Keratinocyte (primary cell): ENCODE measurements at regions not wholly inside any gene's neighbourhood (a gene's known extent, or its start where the extent isn't known, plus 50 kb on each side); places are given as distances from the start of the nearest gene placed in this dataset.
"Not testable (repeated sequence)": the region's sequence is repeated elsewhere in the genome, so short reads cannot be mapped to it uniquely, and the experiment has no call there.

Experiments
- DNase-seq: peaks from one replicate; pipeline ENCODE4 v3.0.0-alpha.2; 2011; ENCODE audit warnings: low read depth, missing footprints, low spot score
- FAIRE-seq: peaks from 2 replicates; lab custom pipeline; 2011; peaks lifted over from hg19 to GRCh38; lab: Jason Lieb, UNC
- H2AFZ ChIP-seq: 2 replicates; pipeline ENCODE4 v1.6.0; 2012; ENCODE audit warnings: low read length, control low read depth, inconsistent platforms; ENCODE audit not compliant: control insufficient read depth
- H3K27ac ChIP-seq: 2 replicates; pipeline ENCODE4 v1.5.1; 2011; ENCODE audit warnings: low read length; ENCODE audit not compliant: control insufficient read depth, insufficient read depth
- H3K27me3 ChIP-seq: 3 replicates; pipeline ENCODE4 v1.6.0; 2011; ENCODE audit warnings: low read length; ENCODE audit not compliant: control insufficient read depth, insufficient read depth; ENCODE audit errors: extremely low read depth
- H3K36me3 ChIP-seq, 2 experiments: 2 replicates in 1 of 2; 3 replicates in 1 of 2; pipeline ENCODE4 v1.5.1; 2011; ENCODE audit warnings: low read length in 2 of 2, mild to moderate bottlenecking in 1 of 2; ENCODE audit not compliant: control insufficient read depth in 2 of 2, insufficient read depth in 2 of 2; ENCODE audit errors: extremely low read depth in 1 of 2
- H3K4me1 ChIP-seq: 3 replicates; pipeline ENCODE4 v1.5.1; 2011; ENCODE audit warnings: low read length; ENCODE audit not compliant: control insufficient read depth, insufficient read depth; ENCODE audit errors: extremely low read depth
- H3K4me2 ChIP-seq: 3 replicates; pipeline ENCODE4 v1.6.0; 2011; ENCODE audit warnings: low read depth, low read length; ENCODE audit not compliant: control insufficient read depth, insufficient read depth; ENCODE audit errors: extremely low read depth
- H3K4me3 ChIP-seq, 3 experiments: fragments of 200-600 bp in 1 of 3; sonication (generic) in 1 of 3; 2 replicates in 2 of 3; 3 replicates in 1 of 3; pipeline ENCODE4 v1.5.1; 2011 to 2016; ENCODE audit warnings: low read length in 3 of 3, mild to moderate bottlenecking in 3 of 3, control low read depth in 2 of 3, inconsistent platforms in 1 of 3, low read depth in 1 of 3, mixed read lengths in 1 of 3, mixed run types in 1 of 3, moderate library complexity in 1 of 3; ENCODE audit not compliant: control insufficient read depth in 2 of 3, insufficient read depth in 2 of 3; ENCODE audit errors: extremely low read depth in 1 of 3
- H3K79me2 ChIP-seq: 2 replicates; pipeline ENCODE4 v1.6.0; 2012; ENCODE audit warnings: low read length; ENCODE audit not compliant: control insufficient read depth, insufficient read depth
- H3K9ac ChIP-seq: 3 replicates; pipeline ENCODE4 v1.6.0; 2011; ENCODE audit warnings: low read length; ENCODE audit not compliant: control insufficient read depth, insufficient read depth; ENCODE audit errors: extremely low read depth
- H3K9me1 ChIP-seq: 3 replicates; pipeline ENCODE4 v1.6.0; 2011; ENCODE audit warnings: low read length; ENCODE audit not compliant: control insufficient read depth, insufficient read depth; ENCODE audit errors: extremely low read depth
- H3K9me3 ChIP-seq: 2 replicates; pipeline ENCODE4 v1.5.1; 2012; ENCODE audit warnings: low read depth, low read length; ENCODE audit not compliant: control insufficient read depth
- H4K20me1 ChIP-seq: 3 replicates; pipeline ENCODE4 v1.6.0; 2011; ENCODE audit warnings: low read length; ENCODE audit not compliant: control insufficient read depth, insufficient read depth; ENCODE audit errors: extremely low read depth
- CTCF ChIP-seq, 3 experiments: IDR thresholded peaks in 1 of 3; conservative IDR thresholded peaks in 1 of 3; optimal IDR thresholded peaks in 1 of 3; 2 replicates in 2 of 3; 3 replicates in 1 of 3; pipeline versions ENCODE3 to v1.5.1; 2011; ENCODE audit warnings: low read length in 3 of 3, mild to moderate bottlenecking in 3 of 3, moderate library complexity in 2 of 3, control low read depth in 1 of 3, inconsistent platforms in 1 of 3; ENCODE audit not compliant: insufficient read depth in 2 of 3; ENCODE audit errors: extremely low read depth in 1 of 3
- EZH2 ChIP-seq: IDR thresholded peaks from one replicate; pipeline ENCODE4 v1.6.1; 2012; ENCODE audit warnings: inconsistent platforms, mild to moderate bottlenecking, low read length, moderate library complexity
- dilution Hi-C: fragments of 300-500 bp; cut with MboI; formaldehyde crosslinking; loops from one replicate; pipeline ENCODE4 v1.7.0; 2020; ENCODE audit warnings: low sequenced_read_pairs; ENCODE audit not compliant: extremely low pct_ligation_motif_present

GRCh38 chr1:99507906-99508732 lies 137.8 kb upstream of the PALMD start:
- FAIRE-seq (no peak), DNase-seq (no peak)
- no peak overlapping the region for H3K4me2 ChIP-seq
- H3K9me3 ChIP-seq = no peaks in the 10 kb centered on the region
- H4K20me1 ChIP-seq = no peaks in the 10 kb centered on the region
- H3K27me3 ChIP-seq = no peaks in the 10 kb centered on the region
- H2AFZ ChIP-seq = no peak overlapping the region
- H3K4me3 ChIP-seq = no peak overlapping the region
- H3K9ac ChIP-seq = no peak overlapping the region
- no peaks in the 10 kb centered on the region for H3K9me1 ChIP-seq
- no peak overlapping the region for H3K27ac ChIP-seq
- dilution Hi-C loops = no loop called here
- TF ChIP-seq CTCF (optimal IDR thresholded peaks at IDR 0.05 in 1 of 3, IDR thresholded peaks at IDR 0.05 in 1 of 3, conservative IDR thresholded peaks at IDR 0.05 in 1 of 3; ENCODE audit: extremely low read depth in 1 of 3, insufficient read depth in 2 of 3, low read length in 3 of 3) (no peak), EZH2 (no peak)
- no peaks in the 10 kb centered on the region for H3K36me3 ChIP-seq
- H3K4me1 ChIP-seq = peaks cover 3% of the 10 kb centered on the region
- H3K79me2 ChIP-seq = no peaks in the 10 kb centered on the region

DNA sequence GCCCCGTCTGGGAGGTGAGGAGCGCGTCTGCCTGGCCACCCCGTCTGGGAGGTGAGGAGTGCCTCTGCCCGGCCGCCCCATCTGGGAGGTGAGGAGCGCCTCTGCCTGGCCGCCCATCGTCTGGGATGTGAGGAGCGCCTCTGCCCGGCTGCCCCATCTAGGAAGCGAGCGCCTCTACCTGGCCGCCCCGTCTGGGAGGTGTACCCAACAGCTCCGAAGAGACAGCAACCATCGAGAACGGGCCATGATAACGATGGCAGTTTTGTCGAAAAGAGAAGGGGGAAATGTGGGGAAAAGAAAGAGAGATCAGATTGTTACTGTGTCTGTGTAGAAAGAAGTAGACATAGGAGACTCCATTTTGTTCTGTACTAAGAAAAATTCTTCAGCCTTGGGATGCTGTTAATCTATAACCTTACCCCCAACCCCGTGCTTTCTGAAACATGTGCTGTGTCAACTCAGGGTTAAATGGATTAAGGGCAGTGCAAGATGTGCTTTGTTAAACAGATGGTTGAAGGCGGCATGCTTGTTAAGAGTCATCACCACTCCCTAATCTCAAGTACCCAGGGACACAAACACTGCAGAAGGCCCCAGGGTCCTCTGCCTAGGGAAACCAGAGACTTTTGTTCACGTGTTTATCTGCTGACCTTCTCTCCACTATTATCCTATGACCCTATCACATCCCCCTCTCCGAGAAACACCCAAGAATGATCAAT lies 137.0 kb upstream of the PALMD start:
- H4K20me1 ChIP-seq, H3K4me1 ChIP-seq, H3K79me2 ChIP-seq, H2AFZ ChIP-seq, H3K4me3 ChIP-seq, H3K9ac ChIP-seq, H3K36me3 ChIP-seq, H3K4me2 ChIP-seq, dilution Hi-C loops, H3K9me3 ChIP-seq, H3K9me1 ChIP-seq, H3K27me3 ChIP-seq, H3K27ac ChIP-seq, DNase-seq, FAIRE-seq: not testable (repeated sequence)

- H3K9me3 ChIP-seq = not testable (repeated sequence)
Observed at GRCh38 chr1:99514823-99515552, 130.9 kb upstream of the PALMD start.

More at GRCh38 chr1:99514823-99515552, 130.9 kb upstream of the PALMD start:
- DNase-seq, H3K27me3 ChIP-seq, H2AFZ ChIP-seq, H3K27ac ChIP-seq, H3K9ac ChIP-seq, H3K4me3 ChIP-seq, H3K79me2 ChIP-seq, dilution Hi-C loops, H3K9me1 ChIP-seq, FAIRE-seq, H3K36me3 ChIP-seq, H3K4me1 ChIP-seq, H4K20me1 ChIP-seq, H3K4me2 ChIP-seq: not testable (repeated sequence)
